ENCODE measurements at regions not wholly inside any gene's neighbourhood (a gene's known extent, or its start where the extent isn't known, plus 50 kb on each side); places are given as distances from the start of the nearest gene placed in this dataset.

- DNase-seq, result peak in 1 of 51 donors; percentile 53
These were observed 184.7 kb upstream of the ARGLU1 start for GRCh38 chr13:106752584-106753170.

DNA sequence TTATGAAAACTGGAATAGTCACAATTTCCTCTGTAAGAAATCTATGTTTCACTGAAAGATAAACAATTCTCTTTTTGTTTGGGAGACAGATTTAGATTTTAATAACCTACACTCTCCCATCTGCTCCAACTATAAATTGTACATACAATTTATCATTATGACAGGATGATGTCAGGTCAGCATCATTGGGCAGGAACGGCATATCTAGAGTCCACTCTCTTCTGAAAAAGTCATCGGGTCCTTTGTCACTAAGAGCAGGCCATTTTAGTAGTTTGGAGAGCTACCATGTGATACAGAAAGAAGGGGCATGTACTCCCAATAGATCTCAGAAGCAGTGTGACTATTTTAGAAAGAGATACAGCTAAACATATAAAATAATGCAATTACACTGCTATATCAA, 180.8 kb upstream of the ARGLU1 start:
- no peak for DNase-seq

GRCh38 chr13:106744516-106744915, 176.6 kb upstream of the ARGLU1 start:
- no peak for DNase-seq

- DNase-seq, result peak in 1 of 51 donors; percentile 13
These were observed 170.3 kb upstream of the ARGLU1 start for GRCh38 chr13:106738186-106738678.

GRCh38 chr13:106736941-106737340, 169.0 kb upstream of the ARGLU1 start:
- DNase-seq, result no peak

DNA sequence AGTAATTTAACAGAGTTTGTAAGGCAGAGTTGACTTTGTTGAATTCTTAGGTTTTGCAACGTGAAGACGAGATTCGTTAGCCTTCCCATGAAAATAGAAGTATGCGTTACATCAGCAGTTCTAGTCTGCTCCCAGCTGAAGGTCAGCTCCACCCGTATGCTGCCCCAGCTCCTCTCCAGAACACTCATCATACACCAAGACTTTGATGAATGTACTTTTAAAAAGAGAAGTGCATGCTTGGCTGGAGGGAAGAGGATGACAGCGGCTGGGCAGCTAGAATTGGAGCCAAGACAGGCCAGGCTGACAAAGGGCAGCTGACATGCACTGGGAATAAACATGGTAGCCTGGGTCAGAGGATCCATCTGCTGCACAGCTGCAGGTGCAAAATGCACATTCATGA, 166.3 kb upstream of the ARGLU1 start:
- no peak for DNase-seq

- DNase-seq, result no peak
These were observed 155.1 kb upstream of the ARGLU1 start for GRCh38 chr13:106723036-106723435.

- no peak for DNase-seq
These were observed 154.7 kb upstream of the ARGLU1 start for GRCh38 chr13:106722620-106723019.

DNA sequence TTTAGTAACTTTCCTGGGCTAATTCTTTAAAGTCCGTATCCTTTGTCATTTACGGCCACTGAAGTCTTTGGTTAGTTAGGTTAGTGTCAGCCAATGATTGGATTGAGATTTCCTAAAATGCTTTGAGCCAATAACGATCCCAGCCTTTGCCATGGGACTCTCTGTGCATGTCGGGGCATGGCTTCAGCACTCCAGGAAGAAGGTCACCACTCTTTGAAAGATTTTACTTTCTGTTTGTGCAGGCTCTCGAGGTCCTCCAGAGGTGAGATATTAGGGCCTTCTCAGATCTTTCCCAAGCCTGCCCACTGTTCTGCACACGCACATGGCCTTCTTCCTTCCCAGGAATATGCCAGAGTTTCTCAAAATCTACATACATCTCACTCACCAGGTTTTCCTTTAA, 153.7 kb upstream of the ARGLU1 start:
- DNase-seq, result no peak

GRCh38 chr13:106714271-106714982, 146.5 kb upstream of the ARGLU1 start:
- peak in 1 of 51 donors; percentile 10 for DNase-seq

DNA sequence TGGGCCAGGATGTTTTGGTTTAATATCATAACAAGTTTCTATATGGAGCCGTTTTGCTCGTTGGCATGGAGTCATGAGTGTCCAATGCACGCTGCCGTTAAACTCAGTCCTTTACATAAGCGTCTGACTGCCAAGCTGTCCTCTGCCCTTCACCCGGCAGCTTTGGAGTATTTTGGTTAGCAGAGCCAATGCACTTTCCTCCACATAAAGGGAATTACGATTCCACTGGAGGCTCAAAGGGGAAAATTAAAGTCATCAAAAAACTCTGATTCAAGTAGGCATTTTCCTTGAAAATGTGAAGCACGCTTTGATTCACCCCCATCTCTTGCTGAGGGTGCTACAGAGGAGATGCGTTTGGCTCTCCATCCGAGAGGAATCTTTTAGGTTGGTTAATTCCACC, 144.4 kb upstream of the ARGLU1 start:
- no peak for DNase-seq

GRCh38 chr13:106710266-106710665, 142.3 kb upstream of the ARGLU1 start:
- peak in 1 of 51 donors; percentile 13 for DNase-seq

- DNase-seq, result no peak
These were observed 141.6 kb upstream of the ARGLU1 start for GRCh38 chr13:106709522-106709921.

DNA sequence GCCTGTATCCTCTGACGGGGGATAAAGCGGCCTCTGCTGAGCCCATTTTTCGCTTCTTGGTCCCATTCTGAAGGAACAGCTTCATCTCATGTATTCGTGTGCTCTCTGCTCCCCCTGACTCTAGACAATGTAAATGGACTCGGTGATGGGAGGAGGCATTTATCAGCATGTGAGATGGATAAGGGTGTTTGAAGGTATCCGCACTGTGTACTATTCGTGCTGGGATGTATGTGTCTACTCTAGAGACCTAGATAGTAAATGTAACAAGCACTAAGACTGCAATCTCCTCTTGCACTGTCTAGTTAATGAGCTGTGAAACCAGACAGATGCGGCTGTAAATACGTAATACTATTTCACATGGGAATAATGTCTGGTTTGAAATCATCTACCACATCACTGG, 134.6 kb upstream of the ARGLU1 start:
- DNase-seq, result no peak

DNA sequence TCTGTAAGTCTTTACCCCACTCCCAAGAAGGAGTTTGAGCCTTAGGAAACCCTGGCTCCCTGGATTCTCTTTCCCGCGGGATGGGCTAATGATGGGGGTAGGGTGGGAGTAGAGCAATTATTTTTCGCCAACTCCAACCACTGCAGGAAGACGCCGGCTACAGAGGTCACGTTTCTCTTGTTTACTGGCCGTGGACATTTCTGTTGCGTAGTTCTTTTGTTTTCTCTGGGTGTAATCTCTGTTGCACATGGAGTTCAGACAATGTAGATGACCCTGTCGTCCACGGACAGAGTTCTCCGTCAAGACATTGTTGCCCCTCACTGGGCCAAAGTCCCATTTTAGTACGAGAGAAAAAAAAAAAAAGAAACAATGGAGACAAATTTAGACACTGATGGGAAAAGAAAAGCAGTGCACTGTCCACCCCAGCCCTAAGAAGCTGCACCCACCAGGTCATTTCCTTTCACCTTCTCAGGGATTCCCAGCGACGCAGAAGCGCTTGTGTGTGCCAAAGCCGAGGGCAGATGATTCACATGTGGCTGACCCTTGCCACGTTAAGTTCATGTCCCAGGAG, 133.9 kb upstream of the ARGLU1 start:
- DNase-seq, result no peak

DNA sequence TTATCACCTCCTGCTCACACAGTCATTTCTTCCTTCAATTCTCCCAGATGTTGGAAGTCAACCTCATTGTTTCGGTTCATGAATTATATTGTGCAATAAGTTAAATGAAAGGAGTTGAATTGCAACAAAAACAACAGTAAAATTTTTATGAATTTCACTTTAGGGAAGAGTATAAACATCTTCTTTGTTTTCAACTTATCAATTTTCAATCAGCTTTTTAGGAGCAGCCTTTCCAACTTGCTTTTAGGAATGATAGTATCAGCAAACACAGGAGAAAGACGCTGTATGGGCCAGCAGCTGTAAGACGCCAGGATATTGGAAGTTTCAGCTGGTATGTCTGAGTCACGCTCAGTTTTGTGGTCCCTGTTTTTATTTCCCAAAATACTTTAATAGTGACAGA, 132.5 kb upstream of the ARGLU1 start:
- no peak for DNase-seq

DNA sequence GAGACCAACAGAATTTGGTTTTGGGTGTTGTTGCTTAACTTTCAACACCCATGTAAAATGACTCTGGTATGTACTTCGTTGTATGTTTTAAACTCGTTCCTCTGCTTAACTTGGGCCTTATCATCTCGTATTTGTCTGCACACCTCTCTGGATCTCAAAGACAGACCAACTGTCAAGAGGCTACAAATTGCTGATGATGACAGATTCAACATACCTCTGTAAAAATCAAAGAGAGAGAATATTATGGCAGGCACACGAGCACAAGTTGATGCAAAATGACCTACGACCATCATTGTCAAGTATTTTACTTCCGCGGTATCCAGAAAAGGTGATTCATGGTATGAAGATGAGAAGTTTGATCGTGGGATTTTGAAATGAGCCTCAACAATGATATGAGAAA, 132.1 kb upstream of the ARGLU1 start:
- DNase-seq, result no peak

- no peak for DNase-seq
These were observed 131.4 kb upstream of the ARGLU1 start for GRCh38 chr13:106699311-106699710.

- DNase-seq, result no peak
These were observed 128.8 kb upstream of the ARGLU1 start for GRCh38 chr13:106696719-106697118.

- no peak for DNase-seq
These were observed 128.2 kb upstream of the ARGLU1 start for GRCh38 chr13:106696140-106696539.

DNA sequence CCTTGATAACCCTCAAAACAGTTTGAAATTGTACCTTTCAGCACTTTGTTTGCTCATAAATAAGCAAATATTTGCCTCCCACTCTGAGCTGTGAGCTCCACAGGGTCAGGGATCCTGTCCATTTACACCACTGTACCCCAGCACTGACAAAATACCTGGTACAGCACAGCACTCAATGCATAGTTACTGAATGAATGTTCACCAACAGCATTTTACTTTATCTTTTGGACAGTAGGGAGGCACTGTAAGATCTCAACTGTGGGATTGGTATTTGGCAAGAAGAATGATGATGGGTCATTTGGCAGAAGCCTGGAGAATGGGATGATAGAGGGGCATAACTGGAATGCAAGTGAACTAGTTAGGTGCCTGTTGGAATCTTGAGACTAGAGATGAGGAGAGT, 127.2 kb upstream of the ARGLU1 start:
- DNase-seq, result no peak

DNA sequence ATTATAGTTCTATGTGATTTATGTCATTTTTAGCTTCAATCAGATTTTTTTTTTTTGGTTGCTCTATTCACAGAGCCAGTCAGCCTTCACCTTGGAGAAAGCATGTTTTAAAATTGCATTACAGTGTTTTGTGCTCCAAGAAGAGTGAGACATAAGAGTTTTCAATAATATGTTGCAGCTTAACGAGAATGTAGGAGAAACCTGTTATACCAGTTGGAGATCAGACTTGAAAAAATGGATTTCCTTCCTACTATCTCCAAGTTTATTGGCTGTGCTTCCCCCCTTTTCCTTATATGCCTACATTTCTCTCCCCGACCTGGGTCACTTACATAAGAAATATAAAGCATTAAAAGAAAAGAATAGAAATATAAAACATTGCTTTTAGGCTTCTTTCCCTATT, 123.9 kb upstream of the ARGLU1 start:
- DNase-seq, result no peak

- no peak for DNase-seq
These were observed 123.4 kb upstream of the ARGLU1 start for GRCh38 chr13:106691341-106691740.

Measured in hypothalamus (tissue), 51 donors.